Hematopoietic multipotent progenitor cell treated with erythropoietin and hydrocortisone succinate and interleukin-3 and kit ligand, for 6 days (in vitro differentiated cells): ENCODE measurements at regions not wholly inside any gene's neighbourhood (a gene's known extent, or its start where the extent isn't known, plus 50 kb on each side); places are given as distances from the start of the nearest gene placed in this dataset.

Experiments
- DNase-seq: peaks from one replicate; pipeline ENCODE4 v3.0.0-alpha.2; 2015

DNA sequence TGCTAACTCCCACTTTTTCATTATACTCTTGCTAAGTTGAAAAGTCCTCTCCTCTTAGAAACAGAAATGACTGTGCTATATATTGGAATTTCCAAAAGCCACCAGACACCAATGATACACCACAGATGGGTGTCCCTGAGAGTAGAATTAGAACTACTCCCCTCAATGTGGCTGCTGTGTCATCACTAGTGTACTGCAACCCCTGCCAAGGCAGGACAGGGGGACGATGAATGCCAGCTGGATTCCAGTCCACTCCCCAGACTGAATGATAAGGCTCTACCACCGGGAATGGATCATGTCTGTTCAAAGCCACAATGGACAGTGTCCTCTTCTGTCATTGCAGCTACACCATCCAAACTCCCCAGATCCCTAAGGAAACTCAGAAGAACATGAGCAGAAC, 69.7 kb upstream of the EDNRB start:
- DNase-seq = no peak

DNA sequence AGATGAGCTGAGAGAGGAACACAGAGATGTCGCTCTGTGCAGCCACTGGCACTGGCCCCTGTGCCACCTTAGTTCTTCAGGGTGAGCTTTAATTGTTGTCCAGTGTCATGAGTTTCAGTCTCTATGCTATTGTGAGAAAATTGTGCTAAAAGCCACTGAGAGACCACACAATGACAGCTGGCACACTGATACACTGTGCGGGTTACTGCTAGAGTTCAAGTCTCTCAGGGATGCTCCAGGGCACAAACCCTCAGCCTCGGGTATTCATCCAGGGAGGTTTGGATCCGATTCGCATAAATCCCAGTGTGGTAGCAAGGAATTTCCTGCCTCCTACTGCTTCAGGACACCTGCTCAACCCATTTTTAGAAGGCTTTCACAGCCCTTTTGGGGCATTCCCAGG, 68.1 kb upstream of the EDNRB start:
- no peak for DNase-seq

DNA sequence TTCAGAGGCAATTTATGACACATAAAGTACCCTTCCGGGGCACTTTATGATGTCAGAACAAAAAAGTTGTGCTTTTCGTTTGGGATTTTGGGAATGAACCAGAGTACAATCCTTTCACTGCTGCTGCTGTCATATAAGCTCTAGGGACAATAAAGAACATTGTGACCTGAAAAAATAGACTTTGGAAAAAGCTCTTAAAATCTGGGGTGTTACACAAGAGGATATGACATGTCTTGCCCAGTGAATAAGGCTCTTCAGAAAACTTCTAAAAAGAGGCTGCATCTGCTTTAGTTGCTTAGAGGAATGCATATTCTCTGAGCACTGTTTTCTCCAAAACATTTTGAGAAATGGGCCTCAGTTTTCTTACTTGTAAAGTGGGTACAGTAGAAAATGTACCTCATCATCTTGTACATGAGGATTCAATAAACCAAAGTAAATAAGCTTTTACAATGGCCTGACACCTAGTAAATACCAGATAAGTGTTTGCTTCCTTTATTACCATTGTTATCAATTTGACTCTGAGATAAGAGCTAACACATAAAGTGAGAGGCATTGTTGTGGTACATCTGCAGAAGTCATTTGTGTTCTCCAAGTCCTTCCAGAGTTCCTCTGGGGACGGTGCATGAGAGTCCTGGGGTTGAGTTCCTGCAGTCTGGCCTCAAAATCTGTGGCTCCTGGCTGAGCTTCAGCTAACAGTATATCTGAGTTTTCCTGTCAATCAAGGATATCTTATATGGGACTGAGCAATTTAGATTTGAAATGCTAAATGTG, 67.4 kb upstream of the EDNRB start:
- DNase-seq = no peak

DNA sequence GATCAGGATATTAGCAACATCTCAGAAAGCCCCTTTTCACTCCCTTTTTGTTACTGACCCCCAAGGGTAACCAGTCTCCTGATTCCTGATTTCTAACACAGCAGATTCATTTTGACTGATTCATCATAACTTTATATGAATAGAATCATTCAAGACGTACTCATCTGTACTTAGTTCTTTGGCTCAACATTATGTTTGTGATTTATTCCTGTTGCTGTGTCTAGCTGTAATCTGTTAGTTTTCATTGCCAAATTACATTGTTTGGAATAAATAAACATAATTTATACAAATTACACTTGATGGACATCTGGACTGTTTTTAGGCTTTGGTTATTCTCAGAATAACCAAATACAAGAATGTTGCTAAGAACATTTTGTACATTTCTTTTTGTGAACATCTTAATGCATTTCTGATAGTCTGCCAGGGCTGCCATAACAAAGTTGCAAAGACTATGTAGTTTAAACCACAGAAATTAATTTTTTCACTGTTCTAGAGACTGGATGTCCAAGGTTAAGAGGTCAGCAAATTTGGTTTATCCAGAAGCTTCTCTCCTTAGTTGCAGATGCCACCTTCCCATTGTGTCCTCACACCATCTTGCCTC, 62.8 kb upstream of the EDNRB start:
- no peak for DNase-seq

DNA sequence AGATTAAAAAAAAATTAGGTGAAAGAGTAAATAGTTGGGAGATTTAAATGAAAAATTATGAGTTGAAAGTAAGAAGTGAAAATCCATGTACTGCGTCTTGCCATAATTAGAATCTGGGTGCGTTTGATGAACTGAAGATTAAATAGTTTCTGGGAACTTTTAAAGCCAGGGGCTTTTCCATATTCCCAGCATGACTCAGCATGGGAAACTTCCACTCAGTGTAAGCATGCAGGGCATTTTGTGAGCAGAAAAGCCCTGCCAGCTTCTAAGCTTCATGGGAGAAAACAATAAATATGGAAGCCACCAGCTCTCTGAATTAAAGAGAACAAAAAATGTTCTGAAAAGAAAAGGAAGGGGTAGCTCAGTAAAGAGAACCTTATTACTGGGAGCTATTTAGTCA, 62.0 kb upstream of the EDNRB start:
- DNase-seq = no peak

DNA sequence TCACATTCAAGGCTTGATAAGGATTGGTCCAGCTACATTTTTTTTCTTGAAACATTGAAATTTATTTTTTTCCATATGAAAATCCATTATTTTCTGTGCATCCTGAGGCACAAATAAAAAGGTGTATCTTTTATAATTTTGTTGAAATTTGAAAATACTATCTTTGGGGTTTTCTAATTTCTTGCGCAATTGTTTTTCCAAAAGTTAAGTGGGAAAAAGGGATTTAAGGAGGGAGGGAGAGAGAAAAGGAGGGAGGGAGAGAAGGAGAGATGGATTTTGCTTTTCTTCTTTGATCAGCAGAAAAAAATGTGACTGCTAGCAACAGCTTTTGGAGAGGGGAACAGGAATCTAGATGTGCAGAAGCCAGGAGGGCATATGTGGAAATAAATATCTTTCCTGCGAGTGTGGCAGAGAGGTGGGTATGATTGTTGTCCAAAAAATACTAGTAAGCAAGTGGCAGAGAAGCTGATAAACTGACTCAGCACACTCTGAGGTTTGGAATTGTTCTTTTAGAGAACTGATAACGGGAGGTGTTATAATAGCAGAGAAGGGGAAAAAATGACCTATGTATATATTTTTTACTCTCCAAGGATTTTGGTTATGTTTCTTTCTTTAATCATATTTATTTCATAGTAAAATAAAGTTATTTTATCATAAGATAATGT, 61.2 kb upstream of the EDNRB start:
- DNase-seq = peak; percentile 68

DNA sequence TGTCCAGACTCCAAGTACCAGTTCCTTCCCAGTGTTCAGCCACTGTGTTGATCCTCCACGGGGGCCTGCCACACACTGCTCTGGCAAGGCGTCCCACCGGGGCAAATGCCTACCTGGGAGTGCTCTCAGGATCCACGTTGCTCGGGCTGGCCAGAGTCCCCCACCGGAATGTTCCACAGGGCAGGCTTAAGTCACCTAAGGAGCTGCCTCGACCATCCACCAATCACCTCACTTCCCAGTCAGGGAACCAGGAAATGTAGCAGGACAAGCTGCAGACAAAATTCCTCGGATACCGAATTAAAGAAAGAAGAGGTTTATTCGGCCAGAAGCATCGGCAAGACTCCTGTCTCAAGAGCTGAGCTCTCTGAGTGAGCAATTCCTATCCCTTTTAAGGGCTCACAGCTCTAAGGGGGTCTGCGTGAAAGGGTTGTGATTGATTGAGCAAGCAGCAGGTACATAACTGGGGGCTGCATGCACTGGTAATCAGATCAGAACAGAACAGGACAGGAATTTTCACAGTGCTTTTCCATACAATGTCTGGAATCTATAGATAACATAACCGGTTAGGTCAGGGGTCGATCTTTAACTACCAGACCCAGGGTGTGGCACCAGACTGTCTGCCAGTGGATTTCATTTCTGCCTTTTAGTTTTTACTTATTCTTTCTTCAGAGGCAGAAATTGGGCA, 56.9 kb upstream of the EDNRB start:
- peak; percentile 48 for DNase-seq

DNA sequence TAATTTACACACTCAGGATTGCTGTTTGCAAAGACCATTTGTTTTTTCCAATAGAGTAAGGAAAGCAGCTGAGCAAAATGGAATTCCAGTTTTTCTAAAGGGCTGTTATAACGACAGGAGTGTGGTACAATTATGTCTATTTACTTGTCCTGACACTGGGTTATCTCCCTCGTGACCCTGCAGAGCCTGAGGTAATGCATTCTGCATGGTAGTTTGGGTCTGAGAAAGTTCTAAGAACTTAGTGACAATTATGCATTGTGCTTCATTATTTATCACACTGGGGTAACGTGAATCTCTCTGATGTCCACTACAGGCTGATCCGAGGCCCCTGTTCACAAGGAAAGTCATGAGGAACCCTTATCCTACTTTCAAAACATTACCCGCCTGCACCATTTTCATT, 50.7 kb upstream of the EDNRB start:
- no peak for DNase-seq
